Thymus (tissue), 11 donors: ENCODE measurements at regions not wholly inside any gene's neighbourhood (a gene's known extent, or its start where the extent isn't known, plus 50 kb on each side); places are given as distances from the start of the nearest gene placed in this dataset.
"Not testable (repeated sequence)": the region's sequence is repeated elsewhere in the genome, so short reads cannot be mapped to it uniquely, and the experiment has no call there.

Experiments
- DNase-seq, 9 donors: peaks; one replicate each; pipeline ENCODE4 v3.0.0-alpha.2; 2013; ENCODE audit warnings: low spot score in 9 of 9, low read depth in 6 of 9, missing footprints in 1 of 9
- H3K27ac ChIP-seq, 2 donors: one replicate each; pipeline ENCODE4 v1.5.1; 2013; ENCODE audit warnings: control low read depth in 1 of 2, low read depth in 1 of 2, low read length in 1 of 2, mild to moderate bottlenecking in 1 of 2, moderate library complexity in 1 of 2
- H3K27me3 ChIP-seq, 2 donors: one replicate each; pipeline ENCODE4 v1.5.1; 2013; ENCODE audit warnings: low read length in 1 of 2; ENCODE audit not compliant: control insufficient read depth in 2 of 2, insufficient read depth in 1 of 2
- H3K36me3 ChIP-seq, 2 donors: one replicate each; pipeline ENCODE4 v1.5.1; 2013; ENCODE audit warnings: low read length in 1 of 2, mild to moderate bottlenecking in 1 of 2, moderate library complexity in 1 of 2; ENCODE audit not compliant: control insufficient read depth in 2 of 2, insufficient read depth in 2 of 2
- H3K4me1 ChIP-seq, 2 donors: one replicate each; pipeline ENCODE4 v1.5.1; 2013; ENCODE audit warnings: low read length in 2 of 2; ENCODE audit not compliant: control insufficient read depth in 2 of 2, insufficient read depth in 2 of 2
- H3K4me3 ChIP-seq, 2 donors: one replicate each; pipeline ENCODE4 v1.5.1; 2013; ENCODE audit warnings: low read length in 2 of 2, control low read depth in 1 of 2, mild to moderate bottlenecking in 1 of 2
- H3K9me3 ChIP-seq, 2 donors: one replicate each; pipeline ENCODE4 v1.5.1; 2013; ENCODE audit warnings: low read length in 1 of 2, mild to moderate bottlenecking in 1 of 2; ENCODE audit not compliant: control insufficient read depth in 2 of 2, insufficient read depth in 1 of 2
- WGBS: extraction: QIAGEN DNeasy Blood & Tissue Kit; methylation state at CpG from one replicate; pipeline ENCODE4 v1.1.7; 2013; 5-methylcytosine and 5-hydroxymethylcytosine counted together
- donor health status: healthy.

- WGBS: 69% methylated on average over 5 of the region's 5 CpGs
- H3K4me1 ChIP-seq, DNase-seq: not testable (repeated sequence)
These were observed 310.8 kb downstream of the TEX29 start for GRCh38 chr13:111631271-111631670.

GRCh38 chr13:111632906-111633305, 312.5 kb downstream of the TEX29 start:
- 76% methylated on average over 9 of the region's 9 CpGs for WGBS
- H3K36me3 ChIP-seq: no peaks in the 10 kb centered on the region
- no peak overlapping the region for H3K27ac ChIP-seq
- H3K4me1 ChIP-seq: no peaks in the 10 kb centered on the region
- no peak for DNase-seq
- H3K27me3 ChIP-seq: no peaks in the 10 kb centered on the region
- no peaks in the 10 kb centered on the region for H3K9me3 ChIP-seq
- no peak overlapping the region for H3K4me3 ChIP-seq

More at GRCh38 chr13:111631271-111631670, 310.8 kb downstream of the TEX29 start:
- not testable (repeated sequence) for H3K36me3 ChIP-seq, H3K27me3 ChIP-seq, H3K4me3 ChIP-seq, H3K9me3 ChIP-seq, H3K27ac ChIP-seq

GRCh38 chr13:111633401-111633800, 313.0 kb downstream of the TEX29 start:
- WGBS: 93% methylated on average over 4 of the region's 4 CpGs
- Histone ChIP-seq H3K27me3 (no peaks in the 10 kb centered on the region), H3K27ac (no peak overlapping the region), H3K4me1 (no peaks in the 10 kb centered on the region), H3K36me3 (no peaks in the 10 kb centered on the region), H3K9me3 (no peaks in the 10 kb centered on the region), H3K4me3 (no peak overlapping the region)
- no peak for DNase-seq

GRCh38 chr13:111634410-111634809, 314.0 kb downstream of the TEX29 start:
- no peak for DNase-seq
- Histone ChIP-seq H3K27me3 (no peaks in the 10 kb centered on the region), H3K9me3 (no peaks in the 10 kb centered on the region), H3K4me3 (no peak overlapping the region), H3K4me1 (no peaks in the 10 kb centered on the region), H3K36me3 (no peaks in the 10 kb centered on the region), H3K27ac (no peak overlapping the region)
- 96% methylated on average over 8 of the region's 8 CpGs for WGBS

- no peak overlapping the region for H3K4me3 ChIP-seq
- no peaks in the 10 kb centered on the region for H3K36me3 ChIP-seq
- H3K27ac ChIP-seq: no peak overlapping the region
- no peaks in the 10 kb centered on the region for H3K9me3 ChIP-seq
- no peaks in the 10 kb centered on the region for H3K4me1 ChIP-seq
- WGBS: 96% methylated on average over 9 of the region's 9 CpGs
- no peak for DNase-seq
- H3K27me3 ChIP-seq: no peaks in the 10 kb centered on the region
These were observed 315.8 kb downstream of the TEX29 start for GRCh38 chr13:111636271-111636670.

- Histone ChIP-seq H3K27ac (no peak overlapping the region), H3K4me3 (no peak overlapping the region), H3K36me3 (no peaks in the 10 kb centered on the region), H3K9me3 (no peaks in the 10 kb centered on the region), H3K27me3 (no peaks in the 10 kb centered on the region), H3K4me1 (no peaks in the 10 kb centered on the region)
- WGBS: 94% methylated on average over 11 of the region's 11 CpGs
- no peak for DNase-seq
These were observed 316.4 kb downstream of the TEX29 start for GRCh38 chr13:111636804-111637203.

- Histone ChIP-seq H3K27ac (no peak overlapping the region), H3K4me1 (no peaks in the 10 kb centered on the region), H3K36me3 (no peaks in the 10 kb centered on the region), H3K9me3 (no peaks in the 10 kb centered on the region), H3K4me3 (no peak overlapping the region), H3K27me3 (no peaks in the 10 kb centered on the region)
- DNase-seq: no peak
- WGBS: 97% methylated on average over 12 of the region's 12 CpGs
These were observed 316.9 kb downstream of the TEX29 start for GRCh38 chr13:111637365-111637764.

GRCh38 chr13:111638233-111638632, 317.8 kb downstream of the TEX29 start:
- Histone ChIP-seq H3K27me3 (no peaks in the 10 kb centered on the region), H3K4me1 (no peaks in the 10 kb centered on the region), H3K27ac (no peak overlapping the region), H3K36me3 (no peaks in the 10 kb centered on the region), H3K9me3 (no peaks in the 10 kb centered on the region), H3K4me3 (no peak overlapping the region)
- no peak for DNase-seq
- WGBS: 98% methylated on average over 1 of the region's 1 CpG

GRCh38 chr13:111639196-111639705, 318.8 kb downstream of the TEX29 start:
- no peak for DNase-seq
- 79% methylated on average over 10 of the region's 10 CpGs for WGBS
- H3K4me1 ChIP-seq: no peaks in the 10 kb centered on the region

GRCh38 chr13:111640006-111640405, 319.6 kb downstream of the TEX29 start:
- no peak for DNase-seq
- 93% methylated on average over 13 of the region's 13 CpGs for WGBS

More at GRCh38 chr13:111639196-111639705, 318.8 kb downstream of the TEX29 start:
- H3K27me3 ChIP-seq: no peaks in the 10 kb centered on the region
- no peaks in the 10 kb centered on the region for H3K9me3 ChIP-seq
- H3K27ac ChIP-seq: no peak overlapping the region
- no peaks in the 10 kb centered on the region for H3K36me3 ChIP-seq
- H3K4me3 ChIP-seq: no peak overlapping the region

More at GRCh38 chr13:111640006-111640405, 319.6 kb downstream of the TEX29 start:
- Histone ChIP-seq H3K27me3 (no peaks in the 10 kb centered on the region), H3K4me3 (no peak overlapping the region), H3K4me1 (no peaks in the 10 kb centered on the region), H3K36me3 (no peaks in the 10 kb centered on the region), H3K27ac (no peak overlapping the region), H3K9me3 (no peaks in the 10 kb centered on the region)
